ENCODE measurements at regions not wholly inside any gene's neighbourhood (a gene's known extent, or its start where the extent isn't known, plus 50 kb on each side); places are given as distances from the start of the nearest gene placed in this dataset.
A peak's percentile ranks its signal among the peaks of the same experiment; 100 is the strongest.

GRCh38 chr1:82346141-82346540 is 545.4 kb downstream of the ADGRL2 start:
- Histone ChIP-seq H3K27ac (no peak overlapping the region), H3K27me3 (no peaks in the 10 kb centered on the region), H3K36me3 (replicated peaks in 1 of 2) (no peaks in the 10 kb centered on the region), H3K9me3 (replicated peaks in 1 of 3) (no peaks in the 10 kb centered on the region), H3K4me3 (no peak overlapping the region), H3K4me1 (replicated peaks in 1 of 2) (no peaks in the 10 kb centered on the region)
- intact Hi-C loops (cut with DNase I) = no loop called here
- no peak for DNase-seq
- 71 to 79% (median 75%) methylated on average over 4 of the region's 4 CpGs for WGBS, 4 donors
- TF ChIP-seq POLR2A (IDR thresholded peaks at IDR 0.05) (no peak), CTCF (IDR thresholded peaks at IDR 0.05) (no peak)

- Histone ChIP-seq H3K36me3 (replicated peaks in 1 of 2) (no peaks in the 10 kb centered on the region), H3K4me3 (no peak overlapping the region), H3K9me3 (replicated peaks in 1 of 3) (no peaks in the 10 kb centered on the region), H3K27ac (peak overlapping the region in 1 of 5 donors; percentile 14), H3K4me1 (replicated peaks in 1 of 2) (no peaks in the 10 kb centered on the region), H3K27me3 (no peaks in the 10 kb centered on the region)
- 49 to 79% (median 66%) methylated on average over 2 of the region's 2 CpGs for WGBS, 4 donors
- DNase-seq = no peak
- intact Hi-C loops (cut with DNase I) = no loop called here
- TF ChIP-seq CTCF (IDR thresholded peaks at IDR 0.05) (no peak), POLR2A (IDR thresholded peaks at IDR 0.05) (no peak)
Observed at GRCh38 chr1:82343381-82343780, 542.6 kb downstream of the ADGRL2 start.

GRCh38 chr1:82337635-82338034 is 536.9 kb downstream of the ADGRL2 start:
- no peak for DNase-seq
- intact Hi-C loops (cut with DNase I) = no loop called here
- Histone ChIP-seq H3K9me3 (replicated peaks in 1 of 3) (no peaks in the 10 kb centered on the region), H3K4me3 (no peak overlapping the region), H3K27me3 (no peaks in the 10 kb centered on the region), H3K36me3 (replicated peaks in 1 of 2) (no peaks in the 10 kb centered on the region), H3K27ac (no peak overlapping the region), H3K4me1 (replicated peaks in 1 of 2) (no peaks in the 10 kb centered on the region)
- 77 to 90% (median 82%) methylated on average over 1 of the region's 1 CpG for WGBS, 4 donors
- TF ChIP-seq CTCF (IDR thresholded peaks at IDR 0.05) = no peak
- TF ChIP-seq POLR2A (IDR thresholded peaks at IDR 0.05) = no peak

GRCh38 chr1:82330330-82330729 is 529.6 kb downstream of the ADGRL2 start:
- Histone ChIP-seq H3K27ac (no peak overlapping the region), H3K27me3 (no peaks in the 10 kb centered on the region), H3K4me3 (no peak overlapping the region), H3K36me3 (replicated peaks in 1 of 2) (no peaks in the 10 kb centered on the region), H3K4me1 (replicated peaks in 1 of 2) (no peaks in the 10 kb centered on the region), H3K9me3 (replicated peaks in 1 of 3) (no peaks in the 10 kb centered on the region)
- intact Hi-C loops (cut with DNase I) = no loop called here
- WGBS, 4 donors = 69 to 87% (median 80%) methylated on average over 1 to 3 of the region's 3 CpGs
- DNase-seq = no peak
- no peak for TF ChIP-seq CTCF (IDR thresholded peaks at IDR 0.05)

Data from adrenal gland (tissue), 9 donors.